AG09319 (cell line): ENCODE measurements at regions not wholly inside any gene's neighbourhood (a gene's known extent, or its start where the extent isn't known, plus 50 kb on each side); places are given as distances from the start of the nearest gene placed in this dataset.

ENCODE experiments used
- DNase-seq: peaks from one replicate; pipeline ENCODE4 v3.0.0-alpha.2; 2010; ENCODE audit warnings: low read depth; ENCODE audit errors: extremely low read depth
- TF ChIP-seq, protein P1 (sequence below): IDR thresholded peaks from 2 replicates; pipeline ENCODE4 v1.5.1; 2011; ENCODE audit warnings: low read depth, mild to moderate bottlenecking, inconsistent platforms, low read length, moderate library complexity

- TF ChIP-seq, protein P1, sequence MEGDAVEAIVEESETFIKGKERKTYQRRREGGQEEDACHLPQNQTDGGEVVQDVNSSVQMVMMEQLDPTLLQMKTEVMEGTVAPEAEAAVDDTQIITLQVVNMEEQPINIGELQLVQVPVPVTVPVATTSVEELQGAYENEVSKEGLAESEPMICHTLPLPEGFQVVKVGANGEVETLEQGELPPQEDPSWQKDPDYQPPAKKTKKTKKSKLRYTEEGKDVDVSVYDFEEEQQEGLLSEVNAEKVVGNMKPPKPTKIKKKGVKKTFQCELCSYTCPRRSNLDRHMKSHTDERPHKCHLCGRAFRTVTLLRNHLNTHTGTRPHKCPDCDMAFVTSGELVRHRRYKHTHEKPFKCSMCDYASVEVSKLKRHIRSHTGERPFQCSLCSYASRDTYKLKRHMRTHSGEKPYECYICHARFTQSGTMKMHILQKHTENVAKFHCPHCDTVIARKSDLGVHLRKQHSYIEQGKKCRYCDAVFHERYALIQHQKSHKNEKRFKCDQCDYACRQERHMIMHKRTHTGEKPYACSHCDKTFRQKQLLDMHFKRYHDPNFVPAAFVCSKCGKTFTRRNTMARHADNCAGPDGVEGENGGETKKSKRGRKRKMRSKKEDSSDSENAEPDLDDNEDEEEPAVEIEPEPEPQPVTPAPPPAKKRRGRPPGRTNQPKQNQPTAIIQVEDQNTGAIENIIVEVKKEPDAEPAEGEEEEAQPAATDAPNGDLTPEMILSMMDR = peak; percentile 66
Measured at GRCh38 chr5:39948867-39949468, 524.2 kb upstream of the DAB2 start.

DNA sequence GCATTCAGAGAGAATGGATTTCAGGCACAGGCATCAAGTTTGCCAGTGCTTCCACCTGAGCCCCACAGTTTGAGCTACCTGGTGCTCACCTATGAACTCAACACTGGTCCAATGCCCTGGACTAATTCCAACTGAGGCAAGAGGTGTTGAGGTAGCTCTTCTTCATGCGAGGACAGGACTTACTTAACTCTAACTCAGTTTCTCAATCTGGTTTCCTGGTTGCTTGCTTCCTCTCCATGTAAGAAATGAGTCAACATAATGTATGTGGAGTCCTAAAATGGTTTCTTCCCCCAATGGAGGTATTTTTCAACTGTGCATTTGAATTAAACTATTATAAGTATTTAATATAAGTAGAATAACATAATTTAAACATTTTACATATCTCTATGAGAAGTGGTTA is 523.6 kb upstream of the DAB2 start:
- TF ChIP-seq, protein P1 = no peak
- DNase-seq = no peak

More at GRCh38 chr5:39948867-39949468, 524.2 kb upstream of the DAB2 start:
- DNase-seq = peak; percentile 44

DNA sequence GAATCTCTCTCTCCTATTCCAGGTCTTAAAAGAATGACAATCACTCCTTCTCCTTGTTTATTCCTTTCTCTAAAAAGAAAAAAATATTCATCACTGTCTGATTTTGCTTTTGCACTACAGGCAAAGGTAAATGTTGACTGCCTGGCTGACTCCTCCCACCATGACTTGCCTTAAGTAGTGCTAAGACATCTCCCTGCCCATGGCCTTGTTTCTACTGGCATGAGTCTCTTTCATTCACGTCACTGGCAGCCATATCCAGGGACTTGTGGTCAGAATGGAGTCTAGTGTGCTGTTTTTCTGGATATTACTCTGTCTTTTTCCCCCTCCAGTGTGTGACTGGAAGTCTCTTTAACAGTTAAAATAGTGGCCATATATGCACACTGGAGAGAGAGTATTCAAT is 522.9 kb upstream of the DAB2 start:
- DNase-seq = no peak
- TF ChIP-seq, protein P1 = no peak

- no peak for DNase-seq
- TF ChIP-seq, protein P1 = no peak
Measured at GRCh38 chr5:39946356-39947045, 521.7 kb upstream of the DAB2 start.

DNA sequence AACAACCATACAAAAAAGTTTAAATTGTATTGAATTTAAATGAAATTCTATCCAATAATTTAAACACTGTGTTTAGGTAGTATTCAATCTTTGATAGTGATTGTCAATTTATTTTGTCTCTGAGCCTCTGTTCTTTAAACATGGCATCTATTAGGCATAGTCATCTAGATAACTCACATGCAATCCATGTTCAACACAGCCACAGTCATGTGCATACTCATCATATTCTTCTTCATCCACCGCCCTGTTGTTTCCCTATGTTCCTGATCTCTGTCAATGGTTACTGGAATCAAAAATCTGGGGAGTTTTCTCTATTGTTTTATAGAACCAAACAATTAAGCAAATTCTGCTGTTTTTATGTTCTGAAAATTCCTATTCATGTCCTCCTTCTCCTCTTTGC is 521.1 kb upstream of the DAB2 start:
- DNase-seq = no peak

DNA sequence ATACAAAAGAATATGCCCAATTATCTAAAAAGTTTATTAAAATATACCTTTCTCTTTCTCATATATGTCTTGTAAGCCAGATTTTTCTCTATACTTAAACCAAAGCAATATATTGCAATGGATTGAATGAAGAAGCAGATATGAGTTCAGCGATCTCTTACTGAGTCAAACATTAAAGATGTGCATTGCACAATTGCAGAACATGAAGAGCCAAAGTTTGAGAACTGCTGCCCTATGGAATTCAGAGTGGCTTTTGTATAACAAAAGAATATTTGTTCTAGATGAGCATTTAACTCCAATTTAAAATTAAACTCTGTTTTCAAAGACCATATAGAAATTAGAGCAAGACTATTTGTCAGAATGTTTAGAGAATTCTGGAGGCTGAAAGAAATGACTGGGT is 519.0 kb upstream of the DAB2 start:
- DNase-seq = no peak
- TF ChIP-seq, protein P1 = no peak

More for the DNA sequence above, 521.1 kb upstream of the DAB2 start:
- TF ChIP-seq, protein P1 = no peak

DNA sequence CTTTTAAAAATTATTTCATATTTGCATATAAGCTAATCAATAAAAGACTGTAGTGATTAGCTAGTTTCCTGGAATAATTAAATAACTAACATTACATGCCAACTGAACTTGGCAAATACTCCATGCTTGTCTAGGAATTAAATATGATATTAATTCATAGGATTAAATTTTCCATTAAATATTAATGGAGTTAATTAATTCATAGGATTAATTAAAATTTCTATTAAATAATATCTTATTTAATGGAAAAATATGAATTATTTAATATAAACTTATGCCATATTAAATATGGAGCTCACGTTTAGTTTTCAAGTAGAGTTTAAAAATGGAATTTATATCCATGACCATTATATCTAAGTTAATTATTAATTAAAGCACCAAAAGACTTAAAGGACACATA is 517.8 kb upstream of the DAB2 start:
- DNase-seq = no peak
- TF ChIP-seq, protein P1 = no peak
